ENCODE measurements at regions not wholly inside any gene's neighbourhood (a gene's known extent, or its start where the extent isn't known, plus 50 kb on each side); places are given as distances from the start of the nearest gene placed in this dataset.

DNA sequence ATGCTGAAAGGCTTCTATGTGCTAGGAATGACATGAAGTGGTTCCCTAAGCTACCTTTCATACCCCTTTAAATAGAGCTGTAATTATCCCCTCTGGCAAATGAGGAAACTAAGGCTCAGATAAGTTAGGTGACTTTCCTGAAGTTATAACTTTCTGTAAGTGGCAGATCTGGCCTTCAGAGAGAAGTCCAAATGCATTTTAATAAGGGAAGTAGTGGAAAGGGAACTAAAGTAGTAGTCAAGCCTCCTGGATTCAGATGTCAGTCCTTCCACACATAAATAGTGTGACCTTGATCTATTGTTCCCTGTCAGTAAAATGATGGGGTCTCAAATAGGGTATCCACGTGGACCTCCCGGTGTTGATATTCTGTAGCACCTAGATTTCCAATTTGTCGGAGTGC is 277.7 kb downstream of the EDEM1 start:
- TF ChIP-seq, protein P1, sequence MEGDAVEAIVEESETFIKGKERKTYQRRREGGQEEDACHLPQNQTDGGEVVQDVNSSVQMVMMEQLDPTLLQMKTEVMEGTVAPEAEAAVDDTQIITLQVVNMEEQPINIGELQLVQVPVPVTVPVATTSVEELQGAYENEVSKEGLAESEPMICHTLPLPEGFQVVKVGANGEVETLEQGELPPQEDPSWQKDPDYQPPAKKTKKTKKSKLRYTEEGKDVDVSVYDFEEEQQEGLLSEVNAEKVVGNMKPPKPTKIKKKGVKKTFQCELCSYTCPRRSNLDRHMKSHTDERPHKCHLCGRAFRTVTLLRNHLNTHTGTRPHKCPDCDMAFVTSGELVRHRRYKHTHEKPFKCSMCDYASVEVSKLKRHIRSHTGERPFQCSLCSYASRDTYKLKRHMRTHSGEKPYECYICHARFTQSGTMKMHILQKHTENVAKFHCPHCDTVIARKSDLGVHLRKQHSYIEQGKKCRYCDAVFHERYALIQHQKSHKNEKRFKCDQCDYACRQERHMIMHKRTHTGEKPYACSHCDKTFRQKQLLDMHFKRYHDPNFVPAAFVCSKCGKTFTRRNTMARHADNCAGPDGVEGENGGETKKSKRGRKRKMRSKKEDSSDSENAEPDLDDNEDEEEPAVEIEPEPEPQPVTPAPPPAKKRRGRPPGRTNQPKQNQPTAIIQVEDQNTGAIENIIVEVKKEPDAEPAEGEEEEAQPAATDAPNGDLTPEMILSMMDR (IDR thresholded peaks at IDR 0.05) = no peak

DNA sequence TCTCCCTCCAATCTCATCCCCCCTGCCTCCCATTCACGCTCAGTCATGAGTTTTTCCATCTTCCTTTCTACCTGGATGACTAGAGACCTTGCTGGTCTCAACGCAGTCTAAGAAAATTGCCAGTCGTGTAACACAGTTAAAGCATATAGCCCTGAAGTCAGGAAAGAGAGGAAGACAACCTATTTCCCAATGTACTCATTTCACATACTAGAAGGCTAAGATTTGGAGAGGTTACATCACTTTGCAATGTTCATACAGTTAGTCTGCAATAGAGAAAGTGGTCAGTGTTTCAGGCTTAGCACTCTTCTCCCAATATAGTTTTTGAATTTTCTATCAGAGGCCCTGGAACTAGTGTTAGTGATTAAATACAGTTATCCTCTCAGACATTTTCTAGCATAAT is 278.6 kb downstream of the EDEM1 start:
- TF ChIP-seq, protein P1 (IDR thresholded peaks at IDR 0.05) = no peak

DNA sequence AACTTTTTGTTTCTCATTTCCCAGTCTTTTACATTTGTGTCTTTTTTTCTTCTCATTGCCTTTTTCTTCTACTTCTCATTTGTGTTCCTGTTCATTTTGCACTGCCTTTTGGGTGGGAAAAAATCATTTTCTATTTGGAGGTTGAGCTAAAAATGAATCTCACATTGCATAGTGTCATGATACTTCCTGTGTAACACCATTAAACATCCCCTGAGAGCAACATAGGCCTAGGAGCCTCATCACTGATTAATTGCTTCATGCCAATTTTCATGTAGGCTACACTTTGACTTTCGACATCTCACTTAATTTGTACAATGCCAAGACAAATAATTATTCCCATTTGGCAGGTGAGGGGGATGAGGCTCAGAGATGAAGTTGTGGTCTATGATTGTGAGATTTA is 279.2 kb downstream of the EDEM1 start:
- TF ChIP-seq, protein P1 (IDR thresholded peaks at IDR 0.05) = no peak

DNA sequence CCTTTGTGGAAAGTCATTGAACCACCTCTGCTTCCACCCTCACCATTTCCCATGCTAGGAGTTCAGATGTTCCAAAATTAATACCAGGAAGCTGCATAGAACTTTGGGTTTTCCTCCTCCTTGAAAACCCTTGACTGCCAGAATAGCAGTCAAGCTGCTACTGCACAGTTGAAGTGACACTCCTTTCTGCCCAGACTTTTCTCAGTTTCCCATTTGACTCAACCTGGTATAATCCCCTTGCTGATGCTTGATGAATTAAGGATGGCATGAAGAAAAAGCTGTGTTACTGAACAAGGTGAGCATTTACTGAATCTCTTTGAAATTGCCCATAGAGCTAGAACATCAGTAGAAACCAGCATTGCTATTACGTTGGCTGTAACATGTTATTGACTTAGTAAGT is 286.0 kb downstream of the EDEM1 start:
- TF ChIP-seq, protein P1 (IDR thresholded peaks at IDR 0.05) = no peak

DNA sequence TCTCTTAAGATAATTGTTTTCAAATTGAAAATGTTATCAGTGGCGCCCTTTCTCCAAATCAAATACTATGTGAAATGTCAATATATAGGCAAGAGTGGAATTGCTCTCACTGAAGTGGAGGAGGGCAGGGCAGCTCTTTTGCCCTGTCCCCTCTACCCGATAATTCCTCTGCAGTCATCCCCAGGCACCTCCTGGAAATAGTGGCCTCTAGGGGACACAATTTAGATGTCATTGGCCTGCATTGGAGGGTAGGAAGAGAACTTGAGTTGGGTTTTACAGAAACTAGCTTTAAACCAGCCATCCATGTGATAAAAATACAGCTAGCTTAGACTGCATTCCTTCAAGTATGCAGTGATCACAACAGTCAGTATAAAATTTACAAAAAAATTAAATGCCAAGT is 288.9 kb downstream of the EDEM1 start:
- TF ChIP-seq, protein P1 (IDR thresholded peaks at IDR 0.05) = no peak

DNA sequence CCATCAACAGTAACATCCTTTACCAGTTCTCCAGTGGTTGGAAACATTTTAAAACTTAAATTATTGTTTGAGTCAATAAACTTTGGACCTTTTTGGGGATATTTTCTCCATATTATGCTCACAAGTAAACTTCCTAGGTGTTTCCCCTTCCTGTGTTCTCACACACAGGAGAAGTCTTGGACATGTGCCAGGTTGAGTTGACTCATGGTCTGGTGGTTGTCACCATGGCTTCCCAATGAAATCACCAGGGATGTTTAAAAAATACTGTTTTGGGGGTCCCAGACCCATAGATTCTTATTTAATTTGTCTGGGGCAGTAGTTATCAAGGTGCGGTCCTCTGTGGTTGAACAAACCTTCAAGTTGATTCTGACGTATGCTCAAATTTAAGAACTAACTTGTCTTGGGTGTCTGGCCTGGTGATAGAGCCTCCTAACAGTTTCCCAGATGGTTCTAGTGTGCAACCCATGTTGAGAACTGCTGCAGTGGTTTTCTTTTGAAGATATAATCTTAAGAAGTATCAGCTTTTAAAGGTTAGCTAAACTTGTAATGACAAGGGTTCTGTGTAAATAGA is 291.8 kb downstream of the EDEM1 start:
- TF ChIP-seq, protein P1 (IDR thresholded peaks at IDR 0.05) = no peak

DNA sequence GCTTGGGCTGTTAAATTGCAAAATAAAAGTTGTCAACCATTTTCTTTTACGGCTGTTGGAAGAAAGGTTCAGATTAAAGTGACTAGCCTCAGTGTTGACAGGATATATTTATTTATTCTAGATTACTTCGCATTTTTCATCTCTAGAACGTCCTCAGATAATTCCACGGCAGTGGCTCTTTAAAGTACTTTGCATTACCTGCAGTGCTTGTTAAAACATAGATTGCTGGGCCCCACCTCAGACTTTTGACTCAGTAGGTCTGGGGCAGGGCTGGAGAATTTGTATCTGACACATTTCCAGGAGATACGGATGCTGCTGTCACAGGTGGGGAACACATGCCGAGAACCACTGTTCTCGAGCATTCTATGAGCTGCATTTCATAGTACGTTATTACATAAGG is 292.7 kb downstream of the EDEM1 start:
- TF ChIP-seq, protein P1 (IDR thresholded peaks at IDR 0.05) = no peak

DNA sequence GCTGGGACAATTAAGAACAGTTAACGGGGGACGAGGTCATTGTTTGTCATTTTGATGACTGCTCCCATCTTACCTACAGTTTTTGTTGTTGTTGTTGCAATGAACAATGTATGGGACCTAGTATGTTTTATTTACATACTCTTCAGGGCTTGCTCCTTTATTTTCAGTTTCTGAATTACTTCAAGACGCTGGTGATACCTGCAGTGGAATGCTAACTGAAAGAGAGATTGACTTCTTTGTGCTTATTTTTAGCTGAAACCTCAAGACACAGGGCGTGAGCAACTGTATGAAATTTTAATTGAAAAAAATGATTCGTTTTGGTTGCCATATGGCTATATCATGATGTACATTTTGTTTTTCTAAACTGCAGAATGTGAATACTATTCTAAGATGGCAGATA is 297.9 kb downstream of the EDEM1 start:
- TF ChIP-seq, protein P1 (IDR thresholded peaks at IDR 0.05) = no peak
